AG04449 (cell line): ENCODE measurements at regions not wholly inside any gene's neighbourhood (a gene's known extent, or its start where the extent isn't known, plus 50 kb on each side); places are given as distances from the start of the nearest gene placed in this dataset.

Experiments
- CTCF ChIA-PET: fragments of 350-600 bp; formaldehyde crosslinking; extraction: SDS; loops from one replicate; lab custom pipeline; 2021; ENCODE audit warnings: antibody characterized with exemption; lab: Yijun Ruan, JAX
- POLR2A ChIA-PET: fragments of 400-600, 350-600 bp; formaldehyde crosslinking; extraction: SDS; loops from one replicate; lab custom pipeline; 2020; ENCODE audit warnings: antibody characterized with exemption, inconsistent platforms; lab: Yijun Ruan, JAX
- DNase-seq: peaks from one replicate; pipeline ENCODE4 v3.0.0-alpha.2; 2010; ENCODE audit warnings: low read depth, low spot score
- H3K4me3 ChIP-seq: 2 replicates; pipeline ENCODE4 v1.5.1; 2011; ENCODE audit warnings: low read depth, mild to moderate bottlenecking, control low read depth, low read length
- TF ChIP-seq, protein P1 (sequence below): IDR thresholded peaks from one replicate; pipeline ENCODE4 v1.5.1; 2011; ENCODE audit warnings: mild to moderate bottlenecking, moderate library complexity, low read length, control low read depth, inconsistent platforms; ENCODE audit not compliant: insufficient read depth; ENCODE audit errors: missing control alignments

- POLR2A ChIA-PET, result no interaction called here
- DNase-seq, result no peak
- CTCF ChIA-PET, result no interaction called here
- TF ChIP-seq, protein P1, sequence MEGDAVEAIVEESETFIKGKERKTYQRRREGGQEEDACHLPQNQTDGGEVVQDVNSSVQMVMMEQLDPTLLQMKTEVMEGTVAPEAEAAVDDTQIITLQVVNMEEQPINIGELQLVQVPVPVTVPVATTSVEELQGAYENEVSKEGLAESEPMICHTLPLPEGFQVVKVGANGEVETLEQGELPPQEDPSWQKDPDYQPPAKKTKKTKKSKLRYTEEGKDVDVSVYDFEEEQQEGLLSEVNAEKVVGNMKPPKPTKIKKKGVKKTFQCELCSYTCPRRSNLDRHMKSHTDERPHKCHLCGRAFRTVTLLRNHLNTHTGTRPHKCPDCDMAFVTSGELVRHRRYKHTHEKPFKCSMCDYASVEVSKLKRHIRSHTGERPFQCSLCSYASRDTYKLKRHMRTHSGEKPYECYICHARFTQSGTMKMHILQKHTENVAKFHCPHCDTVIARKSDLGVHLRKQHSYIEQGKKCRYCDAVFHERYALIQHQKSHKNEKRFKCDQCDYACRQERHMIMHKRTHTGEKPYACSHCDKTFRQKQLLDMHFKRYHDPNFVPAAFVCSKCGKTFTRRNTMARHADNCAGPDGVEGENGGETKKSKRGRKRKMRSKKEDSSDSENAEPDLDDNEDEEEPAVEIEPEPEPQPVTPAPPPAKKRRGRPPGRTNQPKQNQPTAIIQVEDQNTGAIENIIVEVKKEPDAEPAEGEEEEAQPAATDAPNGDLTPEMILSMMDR, result no peak
- no peak overlapping the region for H3K4me3 ChIP-seq
These were observed 552.8 kb downstream of the MIAT start for GRCh38 chr22:27210111-27210730.

DNA sequence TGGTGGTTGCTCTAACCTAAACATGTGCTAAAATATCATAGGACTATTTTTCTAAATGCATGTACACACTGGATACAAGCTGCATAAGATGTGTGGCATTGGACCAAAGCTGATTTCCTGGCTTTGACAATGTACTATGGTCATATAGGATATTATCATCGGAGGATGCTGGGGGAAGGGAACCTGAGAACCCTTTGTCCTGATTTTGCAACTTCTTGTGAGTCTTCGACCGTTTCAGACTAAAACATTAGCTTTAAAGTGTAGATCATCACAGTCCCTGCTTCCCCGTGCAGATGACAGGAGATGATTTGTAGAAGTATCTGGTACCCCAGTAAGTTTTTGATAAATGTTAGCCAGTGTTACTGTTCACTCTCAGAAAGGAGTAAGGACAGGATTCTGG, 554.7 kb downstream of the MIAT start:
- no peak for DNase-seq
- ChIA-PET POLR2A (interaction anchor here (1.2 kb wide), 1 partner anchor 94 kb away, joined by 3 read pairs; no protein-coding TSS in a partner anchor), CTCF (interaction anchor here (2.3 to 2.5 kb wide), 2 partner anchors 13 to 456 kb away, joined by 5 to 6 read pairs; no protein-coding TSS in a partner anchor)
- TF ChIP-seq, protein P1, result no peak
- H3K4me3 ChIP-seq, result no peak overlapping the region

DNA sequence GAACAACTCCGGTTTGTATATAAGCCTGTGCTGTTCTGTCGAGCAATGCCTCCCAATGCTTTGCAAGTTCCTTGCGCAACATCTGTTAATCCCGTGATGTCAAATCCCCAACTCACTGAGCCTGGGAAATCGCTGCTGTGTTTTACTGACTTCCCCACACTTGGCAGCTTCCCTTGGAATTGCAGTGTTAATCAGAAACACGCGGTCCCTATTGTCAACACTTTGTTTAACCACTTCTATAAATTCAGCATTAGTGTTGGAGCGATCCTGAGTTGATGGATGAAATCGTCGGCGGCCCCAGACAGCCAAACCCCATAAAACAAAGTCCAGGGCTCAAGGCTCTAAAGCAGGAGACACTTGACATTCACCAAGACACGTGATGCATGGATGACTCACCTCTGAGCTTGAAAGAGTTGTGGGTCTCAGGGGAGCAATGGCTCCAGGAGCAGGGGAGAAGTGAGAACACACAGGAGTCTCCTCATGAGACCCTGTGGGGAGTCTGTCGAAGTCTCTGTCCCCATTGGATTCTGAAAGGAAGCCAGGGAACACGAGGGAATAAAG, 555.3 kb downstream of the MIAT start:
- TF ChIP-seq, protein P1, result no peak
- POLR2A ChIA-PET, result interaction anchor here (1.2 kb wide), 1 partner anchor 93 kb away, joined by 3 read pairs; no protein-coding TSS in a partner anchor
- DNase-seq, result peak; percentile 99
- CTCF ChIA-PET, result interaction anchor here (1.4 to 2.5 kb wide), 3 partner anchors 9 to 456 kb away, joined by 4 to 6 read pairs (median 5); no protein-coding TSS in a partner anchor
- H3K4me3 ChIP-seq, result no peak overlapping the region

DNA sequence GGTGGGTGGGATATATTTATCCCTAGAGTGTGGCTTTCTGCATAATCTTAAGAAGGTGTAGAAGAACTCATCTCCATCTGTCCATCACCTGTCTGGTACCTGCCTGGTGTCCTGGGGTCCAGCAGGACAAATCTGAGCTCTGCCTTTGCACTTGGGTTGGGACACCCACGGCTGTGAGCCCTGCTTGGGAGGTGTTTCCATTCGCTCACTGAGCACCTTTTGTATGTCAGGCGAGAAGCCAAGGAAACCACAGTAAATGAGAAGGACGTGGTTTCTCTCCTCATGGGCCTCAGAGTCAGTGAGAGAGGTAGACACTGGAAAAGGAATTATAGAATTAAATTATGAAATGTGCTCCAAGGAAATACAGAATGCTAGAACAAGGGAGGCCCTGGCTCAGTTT, 555.9 kb downstream of the MIAT start:
- DNase-seq, result no peak
- no peak overlapping the region for H3K4me3 ChIP-seq
- TF ChIP-seq, protein P1, result no peak
- POLR2A ChIA-PET, result interaction anchor here (1.5 kb wide), 1 partner anchor 11 kb away, joined by 4 read pairs; no protein-coding TSS in a partner anchor
- CTCF ChIA-PET, result interaction anchor here (1.4 to 2.5 kb wide), 2 partner anchors 9 to 14 kb away, joined by 4 to 5 read pairs; no protein-coding TSS in a partner anchor

DNA sequence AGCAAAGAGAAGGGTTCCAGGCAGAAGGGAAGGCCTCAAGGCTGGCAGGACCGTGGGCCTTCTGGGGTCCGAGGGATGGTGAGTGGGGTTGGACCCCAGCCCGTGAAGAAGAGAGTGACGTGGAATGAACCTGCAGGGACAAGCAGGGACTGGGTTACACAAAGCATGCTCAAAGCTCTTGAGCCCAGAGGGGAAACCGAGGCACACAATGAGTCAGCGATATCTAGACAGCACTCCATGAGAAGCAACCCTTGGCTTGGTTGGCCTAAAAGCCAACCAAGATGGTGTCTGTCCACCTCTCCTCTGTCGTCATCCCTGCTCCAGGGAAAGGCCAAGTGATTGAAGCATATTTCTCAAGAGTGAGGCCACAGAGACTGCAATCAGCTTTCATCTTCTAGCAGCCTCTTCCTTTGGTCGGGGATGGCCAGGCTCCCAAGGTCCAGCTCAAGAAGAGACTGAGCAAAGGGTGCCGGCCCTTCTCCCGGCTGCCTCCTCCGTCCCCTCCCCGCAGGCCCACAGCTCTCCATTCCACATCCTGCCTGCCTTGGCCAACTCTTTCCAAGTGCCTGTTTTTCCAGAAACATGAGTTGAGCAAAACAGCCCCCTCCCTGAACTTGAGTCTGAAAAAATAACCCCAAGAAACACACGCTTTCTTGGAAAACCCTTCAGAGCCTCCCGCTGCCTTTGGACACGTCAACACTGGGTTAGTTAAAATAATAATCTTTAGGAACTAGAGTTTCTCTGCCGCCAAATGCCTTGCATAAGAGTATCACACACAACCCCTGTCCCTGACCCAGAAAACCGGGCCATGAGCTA, 556.6 kb downstream of the MIAT start:
- POLR2A ChIA-PET, result interaction anchor here (1.5 kb wide), 1 partner anchor 11 kb away, joined by 4 read pairs; no protein-coding TSS in a partner anchor
- CTCF ChIA-PET, result interaction anchor here (0.9 to 2.5 kb wide), 3 partner anchors 8 to 116 kb away, joined by 3 to 5 read pairs (median 4); no protein-coding TSS in a partner anchor

More for the DNA sequence above, 556.6 kb downstream of the MIAT start:
- TF ChIP-seq, protein P1, result no peak
- no peak overlapping the region for H3K4me3 ChIP-seq
- DNase-seq, result no peak
